HepG2 (cell line): ENCODE measurements at regions not wholly inside any gene's neighbourhood (a gene's known extent, or its start where the extent isn't known, plus 50 kb on each side); places are given as distances from the start of the nearest gene placed in this dataset.

Experiments
- ATAC-seq: fragments of 200-7000 bp; cut with Tn5 transposase; 3 replicates; pipeline ENCODE4 v1.9.1; 2020; ENCODE audit warnings: mild to moderate bottlenecking, moderate library complexity
- BruUV-seq: library from RNA; stranded (reverse); fragments of 400-500 nt; replicated peaks from 2 replicates; lab custom pipeline; 2021; lab: Mats Ljungman, UMichigan
- CTCF ChIA-PET: fragments of 300-600 bp; formaldehyde crosslinking; extraction: SDS; loops from one replicate; lab custom pipeline; 2021; ENCODE audit warnings: low total read pairs, inconsistent platforms, low intra/inter-chr PET ratio; lab: Yijun Ruan, JAX
- POLR2A ChIA-PET: fragments of 350-600 bp; sonication (Branson Sonifier 250); formaldehyde crosslinking; loops from one replicate; lab custom pipeline; 2020; ENCODE audit warnings: antibody characterized with exemption, inconsistent platforms; lab: Yijun Ruan, JAX
- DNase-seq: peaks from one replicate; pipeline ENCODE4 v3.0.0-alpha.2; 2015; ENCODE audit warnings: low spot score
- FAIRE-seq: peaks from 3 replicates; lab custom pipeline; 2011; peaks lifted over from hg19 to GRCh38; lab: Jason Lieb, UNC
- H2AFZ ChIP-seq: one replicate; pipeline ENCODE4 v1.6.1; 2011; ENCODE audit warnings: low read length, inconsistent platforms
- H3K27ac ChIP-seq: fragments of 300-600 bp; 3 replicates; pipeline ENCODE4 v1.8.0; 2011; ENCODE audit warnings: mixed run types, mild to moderate bottlenecking, mixed read lengths, low read length, inconsistent platforms; ENCODE audit not compliant: insufficient read depth; ENCODE audit errors: extremely low read length
- H3K27me3 ChIP-seq, 2 experiments: fragments of 200-600 bp in 1 of 2; 2 replicates in 1 of 2; 3 replicates in 1 of 2; pipeline versions ENCODE4 v1.6.0 to v1.8.0; 2011; ENCODE audit warnings: low read length in 2 of 2, mild to moderate bottlenecking in 2 of 2, moderate library complexity in 2 of 2, inconsistent platforms in 1 of 2; ENCODE audit not compliant: insufficient read depth in 2 of 2, control insufficient read depth in 1 of 2
- H3K36me3 ChIP-seq, 2 experiments: fragments of 200-600 bp in 1 of 2; replicated peaks in 1 of 2; 2 replicates in 1 of 2; 3 replicates in 1 of 2; pipeline versions ENCODE4 v1.5.1 to v1.8.0; 2011; ENCODE audit warnings: low read length in 2 of 2, inconsistent platforms in 1 of 2; ENCODE audit not compliant: insufficient read depth in 2 of 2, control insufficient read depth in 1 of 2
- H3K4me1 ChIP-seq: 2 replicates; pipeline ENCODE4 v1.5.1; 2012; ENCODE audit warnings: low read length, inconsistent platforms; ENCODE audit not compliant: insufficient read depth
- H3K4me2 ChIP-seq: 2 replicates; pipeline ENCODE4 v1.6.0; 2011; ENCODE audit warnings: low read depth, low read length, inconsistent platforms
- H3K4me3 ChIP-seq, 3 experiments: fragments of 200-600 bp in 1 of 3; sonication (generic), shearing (Covaris generic) in 1 of 3; replicated peaks in 1 of 3; 2 replicates each; pipeline ENCODE4 v1.5.1; 2011 to 2016; ENCODE audit warnings: low read length in 3 of 3, inconsistent platforms in 2 of 3, low read depth in 2 of 3, mild to moderate bottlenecking in 2 of 3, control low read depth in 1 of 3, mixed read lengths in 1 of 3; ENCODE audit not compliant: insufficient read depth in 1 of 3
- H3K79me2 ChIP-seq: one replicate; pipeline ENCODE4 v1.6.1; 2011; ENCODE audit warnings: low read length, inconsistent platforms; ENCODE audit not compliant: insufficient read depth
- H3K9ac ChIP-seq: 2 replicates; pipeline ENCODE4 v1.6.0; 2011; ENCODE audit warnings: mild to moderate bottlenecking, low read depth, low read length, inconsistent platforms; ENCODE audit not compliant: insufficient read depth
- H3K9me3 ChIP-seq: 2 replicates; pipeline ENCODE4 v1.5.1; 2012; ENCODE audit warnings: mild to moderate bottlenecking, low read length
- H4K20me1 ChIP-seq: 2 replicates; pipeline ENCODE4 v1.6.0; 2011; ENCODE audit warnings: inconsistent platforms, mild to moderate bottlenecking, low read length, moderate library complexity; ENCODE audit not compliant: insufficient read depth
- NR2F6 ChIP-seq, 2 experiments: IDR thresholded peaks; 2 replicates each; pipeline ENCODE4 v1.6.1; 2016; ENCODE audit warnings: antibody characterized with exemption in 1 of 2, mild to moderate bottlenecking in 1 of 2
- PAX8 ChIP-seq: sonication (generic); formaldehyde crosslinking; IDR thresholded peaks from 2 replicates; pipeline ENCODE4 v1.8.0; 2022; ENCODE audit warnings: mild to moderate bottlenecking, missing genetic modification reagents, borderline replicate concordance
- RBFOX2 ChIP-seq: fragments of 200-400 bp; formaldehyde crosslinking; IDR thresholded peaks from 2 replicates; pipeline ENCODE4 v1.6.1; 2017; ENCODE audit warnings: low read depth, mild to moderate bottlenecking, low read length
- RFXANK ChIP-seq: IDR thresholded peaks from 2 replicates; pipeline ENCODE4 v1.6.1; 2016
- THAP11 ChIP-seq: IDR thresholded peaks from 2 replicates; pipeline ENCODE4 v1.6.1; 2016; ENCODE audit warnings: missing biosample characterization, missing genetic modification reagents
- ZNF326 ChIP-seq: sonication (generic); formaldehyde crosslinking; IDR thresholded peaks from 2 replicates; pipeline ENCODE4 v1.4.0; 2020; ENCODE audit warnings: missing genetic modification reagents, borderline replicate concordance
- WGBS: methylation state at CpG from one replicate; pipeline ENCODE4 v1.1.6; 2017; ENCODE audit warnings: low lambda C conversion rate; 5-methylcytosine and 5-hydroxymethylcytosine counted together
- in situ Hi-C: cut with HindIII; loops from 2 replicates; pipeline ENCODE4 v1.10.0; 2017; ENCODE audit warnings: low pct_unique_long_range_greater_than_20kb; ENCODE audit not compliant: extremely low pct_ligation_motif_present
- intact Hi-C: fragments of 100-400 bp; cut with micrococcal nuclease; formaldehyde crosslinking; loops from one replicate; pipeline ENCODE4 v1.10.0; 2022; ENCODE audit not compliant: unreplicated experiment
- TF ChIP-seq, protein P1 (sequence below): sonication (generic); formaldehyde crosslinking; conservative IDR thresholded peaks from 2 replicates; pipeline ENCODE4 v1.4.0; 2020; ENCODE audit warnings: missing genetic modification reagents
- TF ChIP-seq, protein P2 (sequence below): sonication (generic); formaldehyde crosslinking; IDR thresholded peaks from 2 replicates; pipeline ENCODE4 v1.5.0; 2020; ENCODE audit warnings: missing genetic modification reagents, mild to moderate bottlenecking, borderline replicate concordance

DNA sequence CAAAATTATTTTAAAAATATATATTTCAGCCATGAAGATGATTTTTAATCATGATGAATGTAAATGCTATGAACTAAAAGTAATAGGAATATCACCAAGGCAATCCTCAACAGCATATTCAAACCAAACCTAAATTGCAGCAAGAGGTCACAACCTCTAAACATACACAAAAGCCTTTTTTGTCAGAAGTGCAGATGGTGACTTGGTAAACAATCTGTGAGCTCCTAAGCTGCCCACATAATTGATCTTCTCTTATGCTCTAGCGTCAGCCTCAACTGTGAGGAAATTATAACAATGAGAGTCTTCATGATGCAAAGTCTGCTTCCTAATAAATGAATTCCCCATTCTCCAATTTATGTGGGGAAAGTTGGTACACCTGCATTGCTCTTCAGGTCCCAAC is 113.2 kb downstream of the TSN start (continued):
- no peak for TF ChIP-seq PAX8 (CRISPR knock-in tag)
- TF ChIP-seq NR2F6 (IDR thresholded peaks at IDR 0.05), result peak; percentile 45; the same call in 1 of the 2 replicates
- no peak for TF ChIP-seq NR2F6 (CRISPR knock-in tag; IDR thresholded peaks at IDR 0.05)
- TF ChIP-seq THAP11 (CRISPR knock-in tag), result no peak
- TF ChIP-seq, protein P1, sequence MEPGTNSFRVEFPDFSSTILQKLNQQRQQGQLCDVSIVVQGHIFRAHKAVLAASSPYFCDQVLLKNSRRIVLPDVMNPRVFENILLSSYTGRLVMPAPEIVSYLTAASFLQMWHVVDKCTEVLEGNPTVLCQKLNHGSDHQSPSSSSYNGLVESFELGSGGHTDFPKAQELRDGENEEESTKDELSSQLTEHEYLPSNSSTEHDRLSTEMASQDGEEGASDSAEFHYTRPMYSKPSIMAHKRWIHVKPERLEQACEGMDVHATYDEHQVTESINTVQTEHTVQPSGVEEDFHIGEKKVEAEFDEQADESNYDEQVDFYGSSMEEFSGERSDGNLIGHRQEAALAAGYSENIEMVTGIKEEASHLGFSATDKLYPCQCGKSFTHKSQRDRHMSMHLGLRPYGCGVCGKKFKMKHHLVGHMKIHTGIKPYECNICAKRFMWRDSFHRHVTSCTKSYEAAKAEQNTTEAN (CRISPR knock-in tag), result no peak

DNA sequence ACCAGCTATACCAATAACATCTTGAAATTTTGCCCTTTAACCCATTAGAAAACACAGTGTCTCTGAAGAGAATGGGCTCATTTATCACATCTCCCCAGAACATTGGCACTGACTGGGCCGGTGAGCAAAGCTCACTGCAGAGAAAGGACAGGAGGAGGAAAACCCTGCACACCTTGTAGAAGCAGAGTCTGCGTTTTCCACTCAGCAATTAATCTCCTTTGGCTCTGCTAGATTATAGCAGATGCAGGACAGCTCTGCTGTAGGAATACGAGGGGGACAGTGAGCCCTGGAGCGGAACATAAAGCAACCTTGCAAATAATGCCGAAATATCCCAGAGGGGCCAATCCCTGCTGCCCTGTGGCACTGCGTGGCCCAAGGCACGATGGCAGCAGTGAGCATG is 113.9 kb downstream of the TSN start:
- H3K4me1 ChIP-seq, result peaks cover 5% of the 10 kb centered on the region; the same call in 1 of the 2 replicates
- peaks cover 0 to 2% of the 10 kb centered on the region in 2 experiments; a peak in 4 of 5 replicates for H3K27me3 ChIP-seq
- POLR2A ChIA-PET, result no interaction called here
- in situ Hi-C loops (no loop called here), intact Hi-C loops (no loop called here)
- H3K4me3 ChIP-seq, result no peak overlapping the region
- no peaks in the 10 kb centered on the region for H3K9me3 ChIP-seq
- H3K27ac ChIP-seq, result no peak overlapping the region
- H3K79me2 ChIP-seq, result no peaks in the 10 kb centered on the region
- no peak for TF ChIP-seq RBFOX2
- TF ChIP-seq, protein P2, sequence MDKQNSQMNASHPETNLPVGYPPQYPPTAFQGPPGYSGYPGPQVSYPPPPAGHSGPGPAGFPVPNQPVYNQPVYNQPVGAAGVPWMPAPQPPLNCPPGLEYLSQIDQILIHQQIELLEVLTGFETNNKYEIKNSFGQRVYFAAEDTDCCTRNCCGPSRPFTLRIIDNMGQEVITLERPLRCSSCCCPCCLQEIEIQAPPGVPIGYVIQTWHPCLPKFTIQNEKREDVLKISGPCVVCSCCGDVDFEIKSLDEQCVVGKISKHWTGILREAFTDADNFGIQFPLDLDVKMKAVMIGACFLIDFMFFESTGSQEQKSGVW (CRISPR knock-in tag), result no peak
- TF ChIP-seq RFXANK (CRISPR knock-in tag), result no peak
- TF ChIP-seq ZNF326 (CRISPR knock-in tag), result no peak
- H3K4me2 ChIP-seq, result no peak overlapping the region
- no peaks in the 10 kb centered on the region for H3K36me3 ChIP-seq
- no TSS peak for BruUV-seq
- H4K20me1 ChIP-seq, result no peaks in the 10 kb centered on the region
- CTCF ChIA-PET, result no interaction called here
- DNase-seq (no peak), ATAC-seq (no peak), FAIRE-seq (no peak)
- WGBS, result 19% methylated on average over 5 of the region's 7 CpGs
- no peak overlapping the region for H3K9ac ChIP-seq
- H2AFZ ChIP-seq, result no peak overlapping the region
